Progenitor cell of endocrine pancreas (in vitro differentiated cells): ENCODE measurements at regions not wholly inside any gene's neighbourhood (a gene's known extent, or its start where the extent isn't known, plus 50 kb on each side); places are given as distances from the start of the nearest gene placed in this dataset.
"Not testable (repeated sequence)": the region's sequence is repeated elsewhere in the genome, so short reads cannot be mapped to it uniquely, and the experiment has no call there.

Experiments
- DNase-seq: peaks from one replicate; pipeline ENCODE4 v3.0.0; 2021; ENCODE audit warnings: low spot score; ENCODE audit not compliant: unreplicated experiment
- H3K27ac Mint-ChIP-seq: 2 replicates; pipeline ENCODE4 v1.8.0; 2021; ENCODE audit warnings: mild to moderate bottlenecking, moderate library complexity, mixed read lengths
- H3K27me3 Mint-ChIP-seq: 2 replicates; pipeline ENCODE4 v1.8.0; 2021; ENCODE audit warnings: mixed read lengths
- H3K36me3 Mint-ChIP-seq: 2 replicates; pipeline ENCODE4 v1.8.0; 2022; ENCODE audit warnings: mixed read lengths; ENCODE audit not compliant: insufficient read depth
- H3K4me1 Mint-ChIP-seq: 2 replicates; pipeline ENCODE4 v1.8.0; 2021; ENCODE audit warnings: low read depth, mixed read lengths
- H3K4me3 Mint-ChIP-seq: 2 replicates; pipeline ENCODE4 v1.8.0; 2021; ENCODE audit warnings: low read depth, mild to moderate bottlenecking, moderate library complexity, mixed read lengths
- H3K9me3 Mint-ChIP-seq: 2 replicates; pipeline ENCODE4 v1.8.0; 2021; ENCODE audit warnings: low read depth, mixed read lengths
- CTCF ChIP-seq: fragments of 200-600 bp; sonication (generic); IDR thresholded peaks from one replicate; pipeline ENCODE4 v1.5.0; 2021; ENCODE audit warnings: antibody characterized with exemption, mild to moderate bottlenecking; ENCODE audit not compliant: unreplicated experiment

- not testable (repeated sequence) for H3K9me3 Mint-ChIP-seq
Measured at GRCh38 chr17:62226610-62227240, 153.6 kb upstream of the EFCAB3 start.

GRCh38 chr17:62223585-62223984 is 156.8 kb upstream of the EFCAB3 start:
- not testable (repeated sequence) for DNase-seq, H3K9me3 Mint-ChIP-seq, H3K4me3 Mint-ChIP-seq, H3K27ac Mint-ChIP-seq, H3K4me1 Mint-ChIP-seq, H3K36me3 Mint-ChIP-seq, H3K27me3 Mint-ChIP-seq

More at GRCh38 chr17:62226610-62227240, 153.6 kb upstream of the EFCAB3 start:
- H3K27ac Mint-ChIP-seq, H3K4me1 Mint-ChIP-seq, H3K36me3 Mint-ChIP-seq, DNase-seq, H3K4me3 Mint-ChIP-seq, H3K27me3 Mint-ChIP-seq: not testable (repeated sequence)
- TF ChIP-seq CTCF = peak; percentile 50

DNA sequence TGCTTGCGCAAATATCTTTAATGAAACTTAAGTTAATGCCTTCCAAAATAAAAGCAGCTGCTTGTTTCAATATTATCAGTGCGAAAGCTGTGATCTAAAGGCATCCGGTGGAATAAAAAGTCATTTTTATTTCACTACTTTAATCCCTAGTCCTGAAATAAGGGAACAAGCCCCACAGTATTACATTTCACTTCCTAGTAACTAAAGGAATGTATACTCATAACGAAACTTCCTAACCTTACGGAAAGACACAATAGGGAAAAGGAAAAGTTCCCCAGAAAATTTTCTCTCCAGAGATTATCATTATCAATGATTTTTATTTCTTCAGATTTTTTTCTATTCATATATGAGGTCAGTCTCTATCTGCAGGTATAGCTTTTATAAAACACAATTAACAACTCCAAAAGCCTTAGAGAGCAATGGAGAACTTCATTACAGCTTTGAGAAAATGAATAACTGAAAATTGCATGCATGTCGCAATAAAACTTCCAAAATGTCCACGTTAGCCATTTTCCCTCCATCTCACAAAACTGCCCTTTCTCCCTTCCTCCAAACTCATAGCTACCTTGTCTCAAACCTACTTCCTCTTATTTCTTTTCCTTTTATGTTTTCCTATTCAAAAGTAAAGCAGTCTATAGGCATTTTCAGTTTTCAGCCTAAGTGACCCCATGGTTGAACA is 154.3 kb upstream of the MED13 start:
- Mint-ChIP-seq H3K27ac (no peak overlapping the region), H3K4me3 (no peak overlapping the region), H3K4me1 (no peaks in the 10 kb centered on the region), H3K27me3 (no peaks in the 10 kb centered on the region), H3K36me3 (no peaks in the 10 kb centered on the region), H3K9me3 (peaks cover 6% of the 10 kb centered on the region)
- no peak for TF ChIP-seq CTCF
- no peak for DNase-seq

GRCh38 chr17:62216847-62217246 is 151.8 kb upstream of the MED13 start:
- Mint-ChIP-seq H3K36me3 (no peaks in the 10 kb centered on the region), H3K4me3 (no peak overlapping the region), H3K27me3 (peaks cover 3% of the 10 kb centered on the region), H3K9me3 (peaks cover 6% of the 10 kb centered on the region), H3K4me1 (no peaks in the 10 kb centered on the region), H3K27ac (no peak overlapping the region)
- TF ChIP-seq CTCF = no peak
- no peak for DNase-seq

DNA sequence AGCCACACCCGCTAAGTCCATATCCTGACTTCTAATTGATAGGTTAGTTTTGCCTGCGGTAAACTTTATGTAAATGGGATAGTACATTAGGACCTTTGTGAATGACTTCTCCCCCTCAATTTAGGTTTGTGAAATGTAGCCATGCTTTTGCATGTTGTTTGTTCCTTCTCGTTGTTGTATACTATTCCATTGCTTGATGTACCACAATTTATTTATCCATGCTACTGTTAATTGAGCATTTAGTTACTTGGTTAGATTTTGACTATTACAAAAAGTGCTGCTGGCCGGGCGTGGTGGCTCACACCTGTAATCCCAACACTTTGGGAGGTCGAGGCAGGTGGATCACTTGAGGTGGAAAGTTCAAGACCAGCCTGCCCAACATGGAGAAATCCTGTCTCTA is 150.8 kb upstream of the MED13 start:
- not testable (repeated sequence) for H3K4me1 Mint-ChIP-seq, H3K36me3 Mint-ChIP-seq, H3K4me3 Mint-ChIP-seq, H3K27me3 Mint-ChIP-seq, H3K27ac Mint-ChIP-seq, DNase-seq, H3K9me3 Mint-ChIP-seq

DNA sequence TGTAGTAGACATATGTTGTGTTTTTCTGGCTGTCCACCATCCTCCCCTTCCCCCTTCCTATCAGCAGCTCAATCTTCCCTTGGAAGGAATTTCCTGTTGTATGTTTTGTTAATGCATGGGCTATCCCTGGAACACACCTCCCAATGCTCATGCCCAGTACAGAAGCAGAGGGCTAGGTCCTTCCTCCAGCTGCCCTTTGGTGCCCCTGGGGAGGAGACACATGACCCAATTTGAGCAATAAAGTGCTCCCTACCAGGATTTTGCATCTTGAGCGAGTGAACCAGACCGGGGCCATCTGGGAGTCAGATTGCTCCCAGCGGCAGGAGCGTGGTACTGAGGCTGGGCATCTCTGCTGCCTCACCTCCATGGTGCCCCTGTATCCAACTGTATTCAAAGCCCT is 141.5 kb upstream of the MED13 start:
- Mint-ChIP-seq H3K4me1 (no peaks in the 10 kb centered on the region), H3K4me3 (no peak overlapping the region), H3K27me3 (no peaks in the 10 kb centered on the region), H3K27ac (no peak overlapping the region), H3K36me3 (no peaks in the 10 kb centered on the region), H3K9me3 (peaks cover 4% of the 10 kb centered on the region)
- no peak for DNase-seq
- TF ChIP-seq CTCF = no peak

GRCh38 chr17:62197156-62197555 is 132.1 kb upstream of the MED13 start:
- H3K36me3 Mint-ChIP-seq, H3K4me3 Mint-ChIP-seq, H3K27me3 Mint-ChIP-seq, H3K27ac Mint-ChIP-seq, H3K9me3 Mint-ChIP-seq, H3K4me1 Mint-ChIP-seq, DNase-seq: not testable (repeated sequence)

- H3K4me1 Mint-ChIP-seq, DNase-seq, H3K27me3 Mint-ChIP-seq, H3K9me3 Mint-ChIP-seq, H3K36me3 Mint-ChIP-seq, H3K4me3 Mint-ChIP-seq, H3K27ac Mint-ChIP-seq: not testable (repeated sequence)
Measured at GRCh38 chr17:62196587-62196986, 131.5 kb upstream of the MED13 start.
